ENCODE measurements at regions not wholly inside any gene's neighbourhood (a gene's known extent, or its start where the extent isn't known, plus 50 kb on each side); places are given as distances from the start of the nearest gene placed in this dataset.

GRCh38 chr1:71236503-71236902 lies 155.7 kb upstream of the ZRANB2 start:
- H3K4me1 ChIP-seq (replicated peaks; ENCODE audit: insufficient read depth) = no peaks in the 10 kb centered on the region
- intact Hi-C loops (cut with micrococcal nuclease; ENCODE audit: unreplicated experiment) = no loop called here
- CTCF ChIA-PET = no interaction called here

GRCh38 chr1:71233645-71234044 lies 152.8 kb upstream of the ZRANB2 start:
- no peak for DNase-seq
- POLR2A ChIA-PET (ENCODE audit: unreplicated experiment) = no interaction called here
- Histone ChIP-seq H3K27me3 (ENCODE audit: insufficient read depth, low read depth) (no peaks in the 10 kb centered on the region), H2AFZ (no peak overlapping the region), H3K79me2 (ENCODE audit: low read depth) (no peaks in the 10 kb centered on the region), H3F3A (ENCODE audit: insufficient read depth, low read depth) (no peaks in the 10 kb centered on the region), H3K36me3 (ENCODE audit: low read depth) (no peaks in the 10 kb centered on the region), H3K27ac (no peak overlapping the region), H3K4me1 (replicated peaks; ENCODE audit: insufficient read depth) (no peaks in the 10 kb centered on the region), H3K4me2 (no peak overlapping the region), H3K9me3 (ENCODE audit: insufficient read depth, low read depth) (peaks cover 3% of the 10 kb centered on the region; the same call in 1 of the 2 replicates), H3K9me2 (ENCODE audit: insufficient read depth) (no peaks in the 10 kb centered on the region; the same call in 1 of the 2 replicates), H4K20me1 (ENCODE audit: insufficient read depth) (no peaks in the 10 kb centered on the region), H3K4me3 (no peak overlapping the region)
- TF ChIP-seq EZH2 (IDR thresholded peaks at IDR 0.05; ENCODE audit: low read depth) (no peak), CTCF (conservative IDR thresholded peaks at IDR 0.05) (no peak)
- intact Hi-C loops (cut with micrococcal nuclease; ENCODE audit: unreplicated experiment) = no loop called here
- CTCF ChIA-PET = no interaction called here
- BruUV-seq (replicated peaks) = no TSS peak

More at GRCh38 chr1:71236503-71236902, 155.7 kb upstream of the ZRANB2 start:
- no peak for TF ChIP-seq CTCF (conservative IDR thresholded peaks at IDR 0.05)
- no peak for TF ChIP-seq EZH2 (IDR thresholded peaks at IDR 0.05; ENCODE audit: low read depth)
- Histone ChIP-seq H3K27ac (no peak overlapping the region), H3K4me3 (no peak overlapping the region), H3K27me3 (ENCODE audit: insufficient read depth, low read depth) (no peaks in the 10 kb centered on the region), H3K36me3 (ENCODE audit: low read depth) (no peaks in the 10 kb centered on the region), H4K20me1 (ENCODE audit: insufficient read depth) (no peaks in the 10 kb centered on the region), H3K9me2 (ENCODE audit: insufficient read depth) (no peaks in the 10 kb centered on the region), H3K79me2 (ENCODE audit: low read depth) (no peaks in the 10 kb centered on the region), H3K4me2 (no peak overlapping the region), H3K9me3 (ENCODE audit: insufficient read depth, low read depth) (no peaks in the 10 kb centered on the region), H2AFZ (no peak overlapping the region), H3F3A (ENCODE audit: insufficient read depth, low read depth) (no peaks in the 10 kb centered on the region)
- no peak for DNase-seq
- BruUV-seq (replicated peaks) = no TSS peak
- POLR2A ChIA-PET (ENCODE audit: unreplicated experiment) = no interaction called here

- peaks cover 3% of the 10 kb centered on the region; the same call in 1 of the 2 replicates for H3K9me3 ChIP-seq (ENCODE audit: insufficient read depth, low read depth)
- no TSS peak for BruUV-seq (replicated peaks)
- H3K36me3 ChIP-seq (ENCODE audit: low read depth) = no peaks in the 10 kb centered on the region
- H3K9me2 ChIP-seq (ENCODE audit: insufficient read depth) = no peaks in the 10 kb centered on the region; the same call in 1 of the 2 replicates
- H3K4me1 ChIP-seq (replicated peaks; ENCODE audit: insufficient read depth) = no peaks in the 10 kb centered on the region
- H3K4me3 ChIP-seq = no peak overlapping the region
- H3K79me2 ChIP-seq (ENCODE audit: low read depth) = no peaks in the 10 kb centered on the region
- no peaks in the 10 kb centered on the region for H3F3A ChIP-seq (ENCODE audit: insufficient read depth, low read depth)
- intact Hi-C loops (cut with micrococcal nuclease; ENCODE audit: unreplicated experiment) = no loop called here
- H2AFZ ChIP-seq = no peak overlapping the region
- no peak for TF ChIP-seq EZH2 (IDR thresholded peaks at IDR 0.05; ENCODE audit: low read depth)
- no peak for TF ChIP-seq CTCF (conservative IDR thresholded peaks at IDR 0.05)
- H4K20me1 ChIP-seq (ENCODE audit: insufficient read depth) = no peaks in the 10 kb centered on the region
- H3K4me2 ChIP-seq = no peak overlapping the region
- POLR2A ChIA-PET (ENCODE audit: unreplicated experiment) = no interaction called here
- CTCF ChIA-PET = no interaction called here
- no peak overlapping the region for H3K27ac ChIP-seq
- no peak for DNase-seq
- no peaks in the 10 kb centered on the region for H3K27me3 ChIP-seq (ENCODE audit: insufficient read depth, low read depth)
Observed at GRCh38 chr1:71232786-71233185, 152.0 kb upstream of the ZRANB2 start.

All from PC-9 (cell line).